ENCODE measurements at regions not wholly inside any gene's neighbourhood (a gene's known extent, or its start where the extent isn't known, plus 50 kb on each side); places are given as distances from the start of the nearest gene placed in this dataset.
"Not testable (repeated sequence)": the region's sequence is repeated elsewhere in the genome, so short reads cannot be mapped to it uniquely, and the experiment has no call there.

GRCh38 chrX:126641076-126641475 lies 88.5 kb upstream of the DCAF12L1 start:
- H3K9me3 Mint-ChIP-seq; CTCF ChIA-PET; POLR2A ChIA-PET; H3K4me3 ChIP-seq (ENCODE audit: control insufficient read depth in 1 of 2, extremely low read depth in 1 of 2, low read length in 1 of 2); DNase-seq; ATAC-seq (replicated peaks in 1 of 4); H3K27ac Mint-ChIP-seq; H3K27ac ChIP-seq (ENCODE audit: low read length); H3K36me3 Mint-ChIP-seq; H3K4me1 Mint-ChIP-seq; H3K4me1 ChIP-seq (ENCODE audit: control insufficient read depth in 1 of 2, extremely low read depth in 1 of 2, insufficient read depth in 2 of 2, low read length in 2 of 2); H3K9me3 ChIP-seq; H3K36me3 ChIP-seq (ENCODE audit: control insufficient read depth in 2 of 2, extremely low read depth in 1 of 2, insufficient read depth in 1 of 2, low read length in 1 of 2); H3K27me3 ChIP-seq (replicated peaks in 1 of 2; ENCODE audit: control insufficient read depth in 2 of 2, extremely low read depth in 1 of 2, insufficient read depth in 2 of 2, low read length in 1 of 2); H3K4me3 Mint-ChIP-seq; H3K27me3 Mint-ChIP-seq: not testable (repeated sequence)
- no CpG with 5 or more reads among the region's 26 CpGs for WGBS (ENCODE audit: insufficient coverage)

DNA sequence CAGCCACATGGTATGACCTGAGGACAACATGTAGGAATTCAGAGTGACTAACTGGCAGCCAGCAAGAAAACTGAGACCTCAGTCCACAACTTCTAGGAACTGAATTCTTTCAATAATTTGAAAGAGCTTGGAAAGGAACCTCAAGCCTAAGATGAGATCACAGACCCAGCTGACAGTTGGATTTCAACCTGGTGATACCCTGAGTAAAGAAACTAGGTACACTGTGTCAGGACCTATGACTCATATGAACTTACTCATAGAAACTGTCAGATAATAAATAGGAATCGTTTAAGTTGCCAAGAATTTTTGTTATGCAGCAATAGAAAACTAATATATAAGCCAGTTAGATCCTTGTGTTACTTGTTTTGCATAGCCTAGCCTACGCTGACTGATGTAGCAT lies 102.4 kb upstream of the DCAF12L1 start:
- WGBS (ENCODE audit: insufficient coverage): no CpG with 5 or more reads among the region's 2 CpGs
- H3K36me3 ChIP-seq (ENCODE audit: control insufficient read depth in 2 of 2, extremely low read depth in 1 of 2, insufficient read depth in 1 of 2, low read length in 1 of 2): no peaks in the 10 kb centered on the region
- H3K27me3 Mint-ChIP-seq: no peaks in the 10 kb centered on the region
- no peaks in the 10 kb centered on the region for H3K4me1 Mint-ChIP-seq
- no peak overlapping the region for H3K27ac Mint-ChIP-seq
- ChIA-PET CTCF (no interaction called here), POLR2A (interaction anchor here in 1 of 2 donors (0.6 kb wide), 1 partner anchor 32 kb away, joined by 3 read pairs; no protein-coding TSS in a partner anchor)
- H3K27me3 ChIP-seq (replicated peaks in 1 of 2; ENCODE audit: control insufficient read depth in 2 of 2, extremely low read depth in 1 of 2, insufficient read depth in 2 of 2, low read length in 1 of 2): no peaks in the 10 kb centered on the region
- no peaks in the 10 kb centered on the region for H3K9me3 Mint-ChIP-seq
- H3K4me1 ChIP-seq (ENCODE audit: control insufficient read depth in 1 of 2, extremely low read depth in 1 of 2, insufficient read depth in 2 of 2, low read length in 2 of 2): no peaks in the 10 kb centered on the region
- H3K4me3 ChIP-seq (ENCODE audit: control insufficient read depth in 1 of 2, extremely low read depth in 1 of 2, low read length in 1 of 2): no peak overlapping the region
- ATAC-seq (replicated peaks in 1 of 4) (no peak), DNase-seq (no peak)
- no peak overlapping the region for H3K4me3 Mint-ChIP-seq
- no peak overlapping the region for H3K27ac ChIP-seq (ENCODE audit: low read length)
- no peaks in the 10 kb centered on the region for H3K36me3 Mint-ChIP-seq
- H3K9me3 ChIP-seq: no peaks in the 10 kb centered on the region

GRCh38 chrX:126658447-126658846 lies 105.8 kb upstream of the DCAF12L1 start:
- no peaks in the 10 kb centered on the region for H3K9me3 ChIP-seq
- no peaks in the 10 kb centered on the region for H3K27me3 ChIP-seq (replicated peaks in 1 of 2; ENCODE audit: control insufficient read depth in 2 of 2, extremely low read depth in 1 of 2, insufficient read depth in 2 of 2, low read length in 1 of 2)
- H3K27ac Mint-ChIP-seq: no peak overlapping the region
- no CpG with 5 or more reads among the region's 3 CpGs for WGBS (ENCODE audit: insufficient coverage)
- no peak overlapping the region for H3K4me3 ChIP-seq (ENCODE audit: control insufficient read depth in 1 of 2, extremely low read depth in 1 of 2, low read length in 1 of 2)
- no peaks in the 10 kb centered on the region for H3K36me3 Mint-ChIP-seq
- H3K36me3 ChIP-seq (ENCODE audit: control insufficient read depth in 2 of 2, extremely low read depth in 1 of 2, insufficient read depth in 1 of 2, low read length in 1 of 2): no peaks in the 10 kb centered on the region
- H3K27ac ChIP-seq (ENCODE audit: low read length): no peak overlapping the region
- no peak overlapping the region for H3K4me3 Mint-ChIP-seq
- ChIA-PET CTCF (no interaction called here), POLR2A (no interaction called here)
- ATAC-seq (replicated peaks in 1 of 4) (no peak), DNase-seq (no peak)
- no peaks in the 10 kb centered on the region for H3K9me3 Mint-ChIP-seq
- no peaks in the 10 kb centered on the region for H3K4me1 Mint-ChIP-seq
- H3K27me3 Mint-ChIP-seq: no peaks in the 10 kb centered on the region
- no peaks in the 10 kb centered on the region for H3K4me1 ChIP-seq (ENCODE audit: control insufficient read depth in 1 of 2, extremely low read depth in 1 of 2, insufficient read depth in 2 of 2, low read length in 2 of 2)

GRCh38 chrX:126670258-126670657 lies 117.6 kb upstream of the DCAF12L1 start:
- H3K4me3 Mint-ChIP-seq: no peak overlapping the region
- ATAC-seq (replicated peaks in 1 of 4) (no peak), DNase-seq (no peak)
- CTCF ChIA-PET: no interaction called here
- 86% methylated on average over 1 of the region's 6 CpGs for WGBS (ENCODE audit: insufficient coverage)
- no peaks in the 10 kb centered on the region for H3K4me1 ChIP-seq (ENCODE audit: control insufficient read depth in 1 of 2, extremely low read depth in 1 of 2, insufficient read depth in 2 of 2, low read length in 2 of 2)
- no peak overlapping the region for H3K4me3 ChIP-seq (ENCODE audit: control insufficient read depth in 1 of 2, extremely low read depth in 1 of 2, low read length in 1 of 2)
- peaks cover 0 to 7% of the 10 kb centered on the region in 2 donors for H3K27me3 Mint-ChIP-seq
- no peak overlapping the region for H3K27ac ChIP-seq (ENCODE audit: low read length)
- no peaks in the 10 kb centered on the region for H3K36me3 Mint-ChIP-seq
- H3K36me3 ChIP-seq (ENCODE audit: control insufficient read depth in 2 of 2, extremely low read depth in 1 of 2, insufficient read depth in 1 of 2, low read length in 1 of 2): no peaks in the 10 kb centered on the region
- H3K9me3 ChIP-seq: no peaks in the 10 kb centered on the region
- POLR2A ChIA-PET: no interaction called here
- H3K27ac Mint-ChIP-seq: no peak overlapping the region
- no peaks in the 10 kb centered on the region for H3K27me3 ChIP-seq (replicated peaks in 1 of 2; ENCODE audit: control insufficient read depth in 2 of 2, extremely low read depth in 1 of 2, insufficient read depth in 2 of 2, low read length in 1 of 2)
- H3K4me1 Mint-ChIP-seq: no peaks in the 10 kb centered on the region
- peaks cover 3 to 8% (median 4%) of the 10 kb centered on the region in 3 donors for H3K9me3 Mint-ChIP-seq

GRCh38 chrX:126673366-126673765 lies 120.8 kb upstream of the DCAF12L1 start:
- H3K27me3 ChIP-seq (replicated peaks in 1 of 2; ENCODE audit: control insufficient read depth in 2 of 2, extremely low read depth in 1 of 2, insufficient read depth in 2 of 2, low read length in 1 of 2); H3K36me3 Mint-ChIP-seq; H3K27ac Mint-ChIP-seq; H3K4me1 Mint-ChIP-seq; H3K4me3 ChIP-seq (ENCODE audit: control insufficient read depth in 1 of 2, extremely low read depth in 1 of 2, low read length in 1 of 2); H3K9me3 ChIP-seq; H3K4me3 Mint-ChIP-seq; CTCF ChIA-PET; POLR2A ChIA-PET; H3K27ac ChIP-seq (ENCODE audit: low read length); H3K27me3 Mint-ChIP-seq; H3K36me3 ChIP-seq (ENCODE audit: control insufficient read depth in 2 of 2, extremely low read depth in 1 of 2, insufficient read depth in 1 of 2, low read length in 1 of 2); DNase-seq; ATAC-seq (replicated peaks in 1 of 4); H3K4me1 ChIP-seq (ENCODE audit: control insufficient read depth in 1 of 2, extremely low read depth in 1 of 2, insufficient read depth in 2 of 2, low read length in 2 of 2): not testable (repeated sequence)
- WGBS (ENCODE audit: insufficient coverage): 95% methylated on average over 6 of the region's 22 CpGs
- H3K9me3 Mint-ChIP-seq: peaks cover 7 to 11% (median 9%) of the 10 kb centered on the region in 3 donors

GRCh38 chrX:126673816-126674491 lies 121.3 kb upstream of the DCAF12L1 start:
- H3K27me3 Mint-ChIP-seq; H3K4me1 ChIP-seq (ENCODE audit: control insufficient read depth in 1 of 2, extremely low read depth in 1 of 2, insufficient read depth in 2 of 2, low read length in 2 of 2); H3K27ac Mint-ChIP-seq; H3K4me1 Mint-ChIP-seq; H3K4me3 ChIP-seq (ENCODE audit: control insufficient read depth in 1 of 2, extremely low read depth in 1 of 2, low read length in 1 of 2); CTCF ChIA-PET; DNase-seq; H3K9me3 ChIP-seq; POLR2A ChIA-PET; H3K4me3 Mint-ChIP-seq; H3K27me3 ChIP-seq (replicated peaks in 1 of 2; ENCODE audit: control insufficient read depth in 2 of 2, extremely low read depth in 1 of 2, insufficient read depth in 2 of 2, low read length in 1 of 2); H3K27ac ChIP-seq (ENCODE audit: low read length); H3K36me3 ChIP-seq (ENCODE audit: control insufficient read depth in 2 of 2, extremely low read depth in 1 of 2, insufficient read depth in 1 of 2, low read length in 1 of 2); ATAC-seq (replicated peaks in 1 of 4); H3K36me3 Mint-ChIP-seq: not testable (repeated sequence)
- H3K9me3 Mint-ChIP-seq: peaks cover 7 to 12% (median 9%) of the 10 kb centered on the region in 3 donors
- no CpG with 5 or more reads among the region's 56 CpGs for WGBS (ENCODE audit: insufficient coverage)

Measured in T-cell (primary cell).